ENCODE measurements at regions not wholly inside any gene's neighbourhood (a gene's known extent, or its start where the extent isn't known, plus 50 kb on each side); places are given as distances from the start of the nearest gene placed in this dataset.

- no peak overlapping the region for H3K4me3 Mint-ChIP-seq
- ATAC-seq (replicated peaks; ENCODE audit: extremely low read depth, poor library complexity, severe bottlenecking), result no peak
- peaks cover 2% of the 10 kb centered on the region for H3K9me3 Mint-ChIP-seq
Observed at GRCh38 chr1:29460041-29460610, 223.8 kb downstream of the PTPRU start.

GRCh38 chr1:29459620-29459945 lies 223.3 kb downstream of the PTPRU start:
- H3K36me3 Mint-ChIP-seq (ENCODE audit: insufficient read depth), result no peaks in the 10 kb centered on the region

More at GRCh38 chr1:29460041-29460610, 223.8 kb downstream of the PTPRU start:
- Mint-ChIP-seq H3K4me1 (no peaks in the 10 kb centered on the region), H3K27ac (ENCODE audit: low read depth) (no peak overlapping the region), H3K36me3 (ENCODE audit: insufficient read depth) (no peaks in the 10 kb centered on the region), H3K27me3 (peaks cover 33% of the 10 kb centered on the region)
- DNase-seq (ENCODE audit: low spot score in 2 of 2), result no peak

DNA sequence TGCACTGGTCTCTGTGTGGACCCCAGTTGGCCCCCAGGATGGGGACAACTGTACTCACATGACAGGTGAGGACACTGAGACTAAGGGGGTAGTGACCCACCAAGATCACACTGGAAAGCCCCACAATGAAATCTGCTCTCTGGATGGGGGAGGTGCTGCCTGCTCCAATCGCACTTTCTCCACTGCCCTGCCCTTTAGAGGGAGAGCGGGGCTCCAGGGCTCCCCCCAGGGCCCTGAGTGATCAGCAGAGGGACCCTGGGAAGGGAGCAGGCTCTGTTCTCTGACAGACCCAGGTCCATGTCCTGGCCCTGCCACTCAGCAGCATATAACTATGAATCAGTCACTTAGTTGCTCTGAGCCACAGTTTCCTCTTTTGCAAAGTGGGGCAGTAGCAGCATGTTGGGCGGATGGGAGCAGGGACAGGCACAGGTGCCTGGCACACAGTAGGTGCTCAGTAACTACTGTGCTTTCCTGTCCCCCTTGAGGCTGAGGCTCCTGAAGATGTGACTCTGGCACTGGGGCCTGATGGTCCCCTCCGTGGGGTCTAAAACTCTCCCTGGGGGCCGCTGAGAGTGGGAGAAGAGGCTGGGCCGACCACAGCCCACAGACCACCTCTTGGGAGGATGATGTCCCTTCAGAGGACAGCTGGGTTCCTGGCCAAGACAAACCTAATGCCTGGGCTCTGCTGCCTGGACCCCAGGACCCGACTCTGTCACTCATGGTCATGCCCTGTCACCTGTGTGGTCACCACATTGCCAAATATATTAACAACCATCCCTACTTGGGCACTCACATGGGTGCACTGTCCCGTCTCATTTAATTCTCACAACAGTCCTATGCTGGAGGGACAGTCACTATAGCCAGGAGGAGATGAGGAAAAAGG lies 222.7 kb downstream of the PTPRU start:
- no peak overlapping the region for H3K27ac Mint-ChIP-seq (ENCODE audit: low read depth)
- no peaks in the 10 kb centered on the region for H3K4me1 Mint-ChIP-seq
- H3K9me3 Mint-ChIP-seq, result no peaks in the 10 kb centered on the region
- DNase-seq (ENCODE audit: low spot score in 2 of 2) (no peak), ATAC-seq (replicated peaks; ENCODE audit: extremely low read depth, poor library complexity, severe bottlenecking) (no peak)
- peaks cover 34% of the 10 kb centered on the region for H3K27me3 Mint-ChIP-seq
- no peak overlapping the region for H3K4me3 Mint-ChIP-seq
- no peaks in the 10 kb centered on the region for H3K36me3 Mint-ChIP-seq (ENCODE audit: insufficient read depth)

More at GRCh38 chr1:29459620-29459945, 223.3 kb downstream of the PTPRU start:
- Mint-ChIP-seq H3K9me3 (no peaks in the 10 kb centered on the region), H3K4me1 (no peaks in the 10 kb centered on the region), H3K27me3 (peaks cover 34% of the 10 kb centered on the region), H3K27ac (ENCODE audit: low read depth) (no peak overlapping the region), H3K4me3 (no peak overlapping the region)
- DNase-seq (ENCODE audit: low spot score in 2 of 2) (no peak), ATAC-seq (replicated peaks; ENCODE audit: extremely low read depth, poor library complexity, severe bottlenecking) (no peak)

- Mint-ChIP-seq H3K27me3 (peaks cover 37% of the 10 kb centered on the region), H3K27ac (ENCODE audit: low read depth) (no peak overlapping the region), H3K36me3 (ENCODE audit: insufficient read depth) (no peaks in the 10 kb centered on the region), H3K9me3 (no peaks in the 10 kb centered on the region), H3K4me3 (no peak overlapping the region), H3K4me1 (no peaks in the 10 kb centered on the region)
- DNase-seq (ENCODE audit: low spot score in 2 of 2), result no peak
- no peak for ATAC-seq (replicated peaks; ENCODE audit: extremely low read depth, poor library complexity, severe bottlenecking)
Observed at GRCh38 chr1:29457496-29458368, 221.4 kb downstream of the PTPRU start.

- no peaks in the 10 kb centered on the region for H3K9me3 Mint-ChIP-seq
- DNase-seq (ENCODE audit: low spot score in 2 of 2) (no peak), ATAC-seq (replicated peaks; ENCODE audit: extremely low read depth, poor library complexity, severe bottlenecking) (no peak)
- H3K27me3 Mint-ChIP-seq, result peaks cover 29% of the 10 kb centered on the region
- H3K27ac Mint-ChIP-seq (ENCODE audit: low read depth), result no peak overlapping the region
- no peaks in the 10 kb centered on the region for H3K4me1 Mint-ChIP-seq
- H3K36me3 Mint-ChIP-seq (ENCODE audit: insufficient read depth), result no peaks in the 10 kb centered on the region
- H3K4me3 Mint-ChIP-seq, result no peak overlapping the region
Observed at GRCh38 chr1:29456685-29457435, 220.5 kb downstream of the PTPRU start.

DNA sequence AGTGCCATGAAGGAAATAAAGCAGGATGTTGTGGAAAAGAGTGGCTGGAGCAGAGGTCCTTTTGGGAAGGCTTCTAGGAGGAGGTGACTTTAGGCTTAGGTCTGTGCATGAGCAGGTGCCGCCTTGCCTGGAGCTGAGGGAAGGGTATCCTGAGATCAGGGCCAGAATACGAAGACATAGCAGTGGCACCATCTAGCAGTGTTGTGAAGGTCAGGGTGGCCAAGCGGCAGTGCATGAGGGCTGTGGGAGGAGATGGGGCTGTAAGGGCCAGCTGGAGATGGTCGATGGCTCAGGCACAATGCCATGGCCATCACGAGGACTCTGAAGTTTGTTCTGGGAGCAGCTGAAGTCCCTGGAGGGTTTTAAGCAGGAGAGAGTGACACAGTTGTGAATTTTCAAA lies 219.5 kb downstream of the PTPRU start:
- Mint-ChIP-seq H3K27ac (ENCODE audit: low read depth) (no peak overlapping the region), H3K27me3 (peaks cover 23% of the 10 kb centered on the region), H3K36me3 (ENCODE audit: insufficient read depth) (no peaks in the 10 kb centered on the region), H3K4me1 (no peaks in the 10 kb centered on the region), H3K4me3 (no peak overlapping the region), H3K9me3 (no peaks in the 10 kb centered on the region)
- ATAC-seq (replicated peaks; ENCODE audit: extremely low read depth, poor library complexity, severe bottlenecking) (no peak), DNase-seq (ENCODE audit: low spot score in 2 of 2) (no peak)

- Mint-ChIP-seq H3K36me3 (ENCODE audit: insufficient read depth) (no peaks in the 10 kb centered on the region), H3K4me1 (no peaks in the 10 kb centered on the region), H3K9me3 (no peaks in the 10 kb centered on the region), H3K27ac (ENCODE audit: low read depth) (no peak overlapping the region), H3K4me3 (no peak overlapping the region), H3K27me3 (peaks cover 20% of the 10 kb centered on the region)
- no peak for DNase-seq (ENCODE audit: low spot score in 2 of 2)
- no peak for ATAC-seq (replicated peaks; ENCODE audit: extremely low read depth, poor library complexity, severe bottlenecking)
Observed at GRCh38 chr1:29454616-29455380, 218.5 kb downstream of the PTPRU start.

DNA sequence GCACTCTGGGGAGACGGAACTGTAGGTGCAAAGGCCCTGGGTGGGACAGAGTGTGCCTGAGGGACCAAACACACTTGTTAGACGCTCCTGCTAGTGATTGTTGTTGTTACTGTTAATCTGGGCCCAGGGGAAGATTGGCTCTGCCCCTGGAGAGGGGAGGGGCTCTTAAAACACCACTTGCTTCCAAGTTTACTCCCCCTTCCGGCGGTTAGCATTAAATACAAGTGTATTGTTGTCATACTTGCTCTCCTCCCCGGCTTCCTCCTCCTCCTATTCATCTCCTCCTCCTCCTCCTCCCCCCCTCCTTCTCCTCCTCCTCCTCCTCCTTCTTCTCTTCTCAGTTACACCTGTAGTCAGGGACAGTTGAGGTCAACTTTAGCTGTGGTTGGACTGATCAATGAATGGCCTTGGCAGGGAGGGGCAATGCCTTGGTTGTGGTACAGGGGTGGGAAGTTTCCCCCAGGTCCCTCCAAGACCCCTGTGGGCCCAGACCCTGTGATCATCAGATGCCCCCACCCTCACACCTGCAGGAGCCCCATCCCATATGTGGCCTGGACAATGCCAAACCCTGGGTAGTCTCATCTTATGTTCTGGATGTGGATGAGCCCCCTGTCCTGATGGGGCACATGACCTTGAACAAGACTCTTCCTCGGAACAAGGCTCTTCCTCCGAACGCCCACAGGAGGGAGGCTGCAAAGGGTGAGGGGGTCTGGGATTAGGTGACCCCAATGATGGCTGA lies 217.3 kb downstream of the PTPRU start:
- Mint-ChIP-seq H3K36me3 (ENCODE audit: insufficient read depth) (no peaks in the 10 kb centered on the region), H3K27me3 (peaks cover 14% of the 10 kb centered on the region), H3K27ac (ENCODE audit: low read depth) (no peak overlapping the region), H3K4me1 (no peaks in the 10 kb centered on the region), H3K4me3 (no peak overlapping the region), H3K9me3 (no peaks in the 10 kb centered on the region)
- no peak for ATAC-seq (replicated peaks; ENCODE audit: extremely low read depth, poor library complexity, severe bottlenecking)
- no peak for DNase-seq (ENCODE audit: low spot score in 2 of 2)

DNA sequence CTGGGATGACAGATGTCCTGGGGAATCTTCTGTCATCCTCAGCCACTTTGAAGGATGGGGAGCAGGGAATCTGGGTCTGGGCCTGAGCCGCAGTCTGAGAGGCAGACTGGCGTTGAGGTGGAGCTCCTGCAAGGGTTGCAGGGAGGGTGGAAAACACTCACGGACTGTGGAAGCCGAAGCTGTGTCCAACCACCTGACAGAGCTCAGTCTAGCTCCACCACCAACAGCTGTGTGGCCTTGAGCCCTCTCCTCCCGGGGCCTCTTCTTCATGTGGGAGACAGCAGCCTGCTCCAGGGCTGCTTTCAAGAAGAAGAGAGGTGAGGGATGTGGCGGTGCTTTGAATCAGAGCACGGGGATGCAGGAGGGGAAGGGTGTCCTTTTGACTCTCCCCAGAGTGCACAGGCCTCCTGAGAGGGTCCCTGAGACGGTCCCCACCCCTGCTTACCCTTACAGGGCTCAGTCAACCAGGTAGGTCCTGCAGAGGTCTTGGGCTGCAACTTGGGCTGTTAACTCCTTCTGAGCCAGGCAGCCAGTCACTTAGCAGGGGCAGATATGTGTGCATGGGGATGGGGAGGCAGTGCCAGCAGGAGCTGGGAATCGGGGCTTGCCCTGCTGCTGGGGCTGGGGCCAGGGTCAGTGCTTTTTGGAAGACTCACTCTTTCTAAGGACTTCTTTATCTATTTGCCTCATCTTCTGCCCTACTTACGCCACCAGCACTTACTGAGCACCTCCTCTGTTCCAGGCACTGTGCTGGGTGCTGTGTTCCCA lies 216.3 kb downstream of the PTPRU start:
- Mint-ChIP-seq H3K36me3 (ENCODE audit: insufficient read depth) (no peaks in the 10 kb centered on the region), H3K27ac (ENCODE audit: low read depth) (no peak overlapping the region), H3K4me3 (no peak overlapping the region), H3K4me1 (no peaks in the 10 kb centered on the region), H3K27me3 (peaks cover 16% of the 10 kb centered on the region), H3K9me3 (no peaks in the 10 kb centered on the region)
- no peak for DNase-seq (ENCODE audit: low spot score in 2 of 2)
- no peak for ATAC-seq (replicated peaks; ENCODE audit: extremely low read depth, poor library complexity, severe bottlenecking)

GRCh38 chr1:29451368-29451892 lies 215.1 kb downstream of the PTPRU start:
- DNase-seq (ENCODE audit: low spot score in 2 of 2), result no peak
- Mint-ChIP-seq H3K4me3 (no peak overlapping the region), H3K27ac (ENCODE audit: low read depth) (no peak overlapping the region), H3K9me3 (no peaks in the 10 kb centered on the region), H3K36me3 (ENCODE audit: insufficient read depth) (no peaks in the 10 kb centered on the region), H3K27me3 (peaks cover 26% of the 10 kb centered on the region), H3K4me1 (no peaks in the 10 kb centered on the region)
- no peak for ATAC-seq (replicated peaks; ENCODE audit: extremely low read depth, poor library complexity, severe bottlenecking)
